ENCODE measurements at regions not wholly inside any gene's neighbourhood (a gene's known extent, or its start where the extent isn't known, plus 50 kb on each side); places are given as distances from the start of the nearest gene placed in this dataset.

- TF ChIP-seq EGR1 (IDR thresholded peaks at IDR 0.05; ENCODE audit: low read depth) (no peak), YY1 (IDR thresholded peaks at IDR 0.05; ENCODE audit: extremely low read depth, insufficient replicate concordance, low read depth, low read length) (no peak), POLR2A (IDR thresholded peaks at IDR 0.05; ENCODE audit: borderline replicate concordance, extremely low read depth, insufficient read depth, insufficient read length) (no peak), EZH2phosphoT487 (IDR thresholded peaks at IDR 0.05; ENCODE audit: borderline replicate concordance) (no peak), RAD21 (IDR thresholded peaks at IDR 0.05; ENCODE audit: low read depth) (no peak), JUND (IDR thresholded peaks at IDR 0.05) (no peak), EZH2 (IDR thresholded peaks at IDR 0.05) (no peak), SIN3A (IDR thresholded peaks at IDR 0.05; ENCODE audit: low read depth) (no peak), POLR2AphosphoS5 (IDR thresholded peaks at IDR 0.05; ENCODE audit: low read depth, low read length) (no peak)
- TF ChIP-seq, protein P1, sequence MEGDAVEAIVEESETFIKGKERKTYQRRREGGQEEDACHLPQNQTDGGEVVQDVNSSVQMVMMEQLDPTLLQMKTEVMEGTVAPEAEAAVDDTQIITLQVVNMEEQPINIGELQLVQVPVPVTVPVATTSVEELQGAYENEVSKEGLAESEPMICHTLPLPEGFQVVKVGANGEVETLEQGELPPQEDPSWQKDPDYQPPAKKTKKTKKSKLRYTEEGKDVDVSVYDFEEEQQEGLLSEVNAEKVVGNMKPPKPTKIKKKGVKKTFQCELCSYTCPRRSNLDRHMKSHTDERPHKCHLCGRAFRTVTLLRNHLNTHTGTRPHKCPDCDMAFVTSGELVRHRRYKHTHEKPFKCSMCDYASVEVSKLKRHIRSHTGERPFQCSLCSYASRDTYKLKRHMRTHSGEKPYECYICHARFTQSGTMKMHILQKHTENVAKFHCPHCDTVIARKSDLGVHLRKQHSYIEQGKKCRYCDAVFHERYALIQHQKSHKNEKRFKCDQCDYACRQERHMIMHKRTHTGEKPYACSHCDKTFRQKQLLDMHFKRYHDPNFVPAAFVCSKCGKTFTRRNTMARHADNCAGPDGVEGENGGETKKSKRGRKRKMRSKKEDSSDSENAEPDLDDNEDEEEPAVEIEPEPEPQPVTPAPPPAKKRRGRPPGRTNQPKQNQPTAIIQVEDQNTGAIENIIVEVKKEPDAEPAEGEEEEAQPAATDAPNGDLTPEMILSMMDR (IDR thresholded peaks at IDR 0.05 in 2 of 3, conservative IDR thresholded peaks at IDR 0.05 in 1 of 3; ENCODE audit: borderline replicate concordance in 1 of 3, insufficient read depth in 1 of 3, low read depth in 2 of 3, low read length in 2 of 3), result no peak
- TF ChIP-seq, protein P2, sequence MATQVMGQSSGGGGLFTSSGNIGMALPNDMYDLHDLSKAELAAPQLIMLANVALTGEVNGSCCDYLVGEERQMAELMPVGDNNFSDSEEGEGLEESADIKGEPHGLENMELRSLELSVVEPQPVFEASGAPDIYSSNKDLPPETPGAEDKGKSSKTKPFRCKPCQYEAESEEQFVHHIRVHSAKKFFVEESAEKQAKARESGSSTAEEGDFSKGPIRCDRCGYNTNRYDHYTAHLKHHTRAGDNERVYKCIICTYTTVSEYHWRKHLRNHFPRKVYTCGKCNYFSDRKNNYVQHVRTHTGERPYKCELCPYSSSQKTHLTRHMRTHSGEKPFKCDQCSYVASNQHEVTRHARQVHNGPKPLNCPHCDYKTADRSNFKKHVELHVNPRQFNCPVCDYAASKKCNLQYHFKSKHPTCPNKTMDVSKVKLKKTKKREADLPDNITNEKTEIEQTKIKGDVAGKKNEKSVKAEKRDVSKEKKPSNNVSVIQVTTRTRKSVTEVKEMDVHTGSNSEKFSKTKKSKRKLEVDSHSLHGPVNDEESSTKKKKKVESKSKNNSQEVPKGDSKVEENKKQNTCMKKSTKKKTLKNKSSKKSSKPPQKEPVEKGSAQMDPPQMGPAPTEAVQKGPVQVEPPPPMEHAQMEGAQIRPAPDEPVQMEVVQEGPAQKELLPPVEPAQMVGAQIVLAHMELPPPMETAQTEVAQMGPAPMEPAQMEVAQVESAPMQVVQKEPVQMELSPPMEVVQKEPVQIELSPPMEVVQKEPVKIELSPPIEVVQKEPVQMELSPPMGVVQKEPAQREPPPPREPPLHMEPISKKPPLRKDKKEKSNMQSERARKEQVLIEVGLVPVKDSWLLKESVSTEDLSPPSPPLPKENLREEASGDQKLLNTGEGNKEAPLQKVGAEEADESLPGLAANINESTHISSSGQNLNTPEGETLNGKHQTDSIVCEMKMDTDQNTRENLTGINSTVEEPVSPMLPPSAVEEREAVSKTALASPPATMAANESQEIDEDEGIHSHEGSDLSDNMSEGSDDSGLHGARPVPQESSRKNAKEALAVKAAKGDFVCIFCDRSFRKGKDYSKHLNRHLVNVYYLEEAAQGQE (IDR thresholded peaks at IDR 0.05; ENCODE audit: low read depth), result no peak
These were observed 207.9 kb upstream of the SLC38A2 start for GRCh38 chr12:46580445-46580844.

Measured in HCT116 (cell line).